ENCODE measurements at regions not wholly inside any gene's neighbourhood (a gene's known extent, or its start where the extent isn't known, plus 50 kb on each side); places are given as distances from the start of the nearest gene placed in this dataset.
A peak's percentile ranks its signal among the peaks of the same experiment; 100 is the strongest.

DNA sequence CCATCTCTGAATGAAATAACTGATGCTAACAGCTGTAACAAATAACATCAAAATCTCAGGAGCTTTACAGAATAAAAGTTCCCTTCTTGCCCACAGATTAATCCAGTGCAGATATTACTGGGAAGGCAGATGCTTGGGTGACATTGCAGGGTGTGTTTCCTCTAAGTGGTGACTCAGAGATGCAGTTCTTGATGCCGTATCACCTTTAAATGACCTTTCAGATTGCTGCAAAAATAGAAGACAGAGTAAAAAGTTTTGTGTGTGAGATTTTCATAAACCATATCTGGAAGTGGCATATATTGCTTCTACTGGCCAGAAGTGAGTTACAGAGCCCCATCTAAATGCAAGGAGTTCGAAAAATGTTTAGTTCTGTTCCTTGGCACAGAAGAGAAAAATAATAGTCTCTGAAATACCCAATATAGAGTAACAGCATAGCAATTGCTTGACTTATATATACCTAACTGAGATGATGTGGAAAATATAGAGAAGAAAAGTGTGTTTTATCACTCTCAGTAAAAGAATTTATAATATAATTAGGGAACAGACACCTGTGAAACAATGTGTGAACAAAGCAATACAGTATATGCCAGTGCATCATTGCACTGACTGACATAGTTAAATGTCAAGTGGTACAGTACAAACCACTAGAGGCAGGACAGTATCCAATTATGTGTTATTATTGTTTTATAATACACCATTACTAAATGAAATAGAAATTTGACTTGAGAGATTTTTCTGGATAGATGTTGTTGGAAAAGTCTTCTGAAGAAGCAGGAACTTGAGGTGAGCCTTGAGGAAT lies 430.7 kb upstream of the CBLB start:
- TF ChIP-seq CTCF (IDR thresholded peaks at IDR 0.05): no peak
- Mint-ChIP-seq H3K4me3 (no peak overlapping the region), H3K27ac (no peak overlapping the region)

DNA sequence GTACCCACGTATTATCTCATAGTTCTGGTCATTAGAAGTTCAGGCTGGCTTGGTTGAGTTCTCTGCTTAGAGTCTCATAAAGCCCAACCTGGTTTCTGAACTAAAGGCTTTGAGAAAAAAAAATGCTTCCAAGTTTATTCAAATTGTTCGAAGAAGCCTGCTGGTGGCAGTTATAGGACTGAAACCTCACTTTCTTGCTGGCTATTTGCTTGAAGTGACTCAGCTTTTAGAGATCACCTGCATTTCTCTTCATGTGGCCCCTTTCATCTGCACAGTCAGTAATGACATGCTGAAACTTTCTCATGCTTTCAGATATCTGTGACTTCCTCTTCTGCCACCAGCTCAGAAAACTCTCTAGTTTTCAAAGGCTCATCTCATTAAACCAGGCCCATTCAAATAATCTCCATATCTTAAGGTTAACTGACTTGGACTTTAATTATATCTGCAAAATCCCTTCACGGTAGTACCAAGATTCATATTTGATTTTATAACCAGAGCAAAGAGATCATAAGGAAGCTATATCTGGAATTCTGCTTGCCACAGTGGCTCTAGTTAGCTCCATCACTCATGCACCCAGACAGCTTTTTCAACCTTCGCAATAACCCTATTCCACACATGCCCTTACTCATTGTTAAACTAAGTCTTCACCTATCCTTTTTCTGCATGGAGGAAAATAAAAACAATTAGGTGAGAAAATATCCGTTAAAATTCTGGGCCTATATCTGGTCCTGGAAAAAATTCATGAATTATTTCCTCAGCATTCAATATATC lies 433.8 kb upstream of the CBLB start:
- Mint-ChIP-seq H3K27ac (peak overlapping the region; percentile 26), H3K4me3 (no peak overlapping the region), H3K4me1 (peaks cover 5% of the 10 kb centered on the region), H3K27me3 (ENCODE audit: low read depth, poor library complexity) (no peaks in the 10 kb centered on the region), H3K36me3 (ENCODE audit: low read depth) (no peaks in the 10 kb centered on the region), H3K9me3 (no peaks in the 10 kb centered on the region)
- no peak for TF ChIP-seq CTCF (IDR thresholded peaks at IDR 0.05)
- DNase-seq: no peak

More for the DNA sequence above, 430.7 kb upstream of the CBLB start:
- Mint-ChIP-seq H3K36me3 (ENCODE audit: low read depth) (no peaks in the 10 kb centered on the region), H3K9me3 (no peaks in the 10 kb centered on the region), H3K27me3 (ENCODE audit: low read depth, poor library complexity) (no peaks in the 10 kb centered on the region), H3K4me1 (peaks cover 5% of the 10 kb centered on the region)
- no peak for DNase-seq

GRCh38 chr3:106303766-106304165 lies 435.0 kb upstream of the CBLB start:
- H3K4me1 Mint-ChIP-seq: peaks cover 5% of the 10 kb centered on the region
- no peak for DNase-seq
- no peak for TF ChIP-seq CTCF (IDR thresholded peaks at IDR 0.05)
- H3K27ac Mint-ChIP-seq: no peak overlapping the region
- no peaks in the 10 kb centered on the region for H3K27me3 Mint-ChIP-seq (ENCODE audit: low read depth, poor library complexity)
- no peak overlapping the region for H3K4me3 Mint-ChIP-seq
- no peaks in the 10 kb centered on the region for H3K9me3 Mint-ChIP-seq
- no peaks in the 10 kb centered on the region for H3K36me3 Mint-ChIP-seq (ENCODE audit: low read depth)

DNA sequence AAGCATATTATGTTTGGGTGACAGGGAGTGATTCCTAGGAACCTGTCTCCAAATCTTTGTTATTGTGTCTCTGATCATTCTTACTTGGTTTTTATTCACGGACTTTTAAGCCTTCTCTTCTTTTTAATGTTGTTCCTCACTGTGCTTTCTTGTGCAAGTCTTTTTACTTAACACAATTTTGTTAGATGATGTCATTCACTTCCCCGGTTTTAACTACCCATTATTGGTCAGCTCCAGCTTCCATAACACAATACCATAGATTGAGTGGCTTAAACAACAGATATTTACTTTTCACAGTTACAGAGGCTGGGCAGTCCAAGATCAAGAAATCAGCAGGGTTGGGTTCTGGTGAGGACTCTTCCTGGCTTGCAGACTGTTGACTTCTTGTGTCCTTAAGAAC lies 436.3 kb upstream of the CBLB start:
- H3K4me1 Mint-ChIP-seq: peaks cover 5% of the 10 kb centered on the region
- no peak for TF ChIP-seq CTCF (IDR thresholded peaks at IDR 0.05)
- DNase-seq: no peak

DNA sequence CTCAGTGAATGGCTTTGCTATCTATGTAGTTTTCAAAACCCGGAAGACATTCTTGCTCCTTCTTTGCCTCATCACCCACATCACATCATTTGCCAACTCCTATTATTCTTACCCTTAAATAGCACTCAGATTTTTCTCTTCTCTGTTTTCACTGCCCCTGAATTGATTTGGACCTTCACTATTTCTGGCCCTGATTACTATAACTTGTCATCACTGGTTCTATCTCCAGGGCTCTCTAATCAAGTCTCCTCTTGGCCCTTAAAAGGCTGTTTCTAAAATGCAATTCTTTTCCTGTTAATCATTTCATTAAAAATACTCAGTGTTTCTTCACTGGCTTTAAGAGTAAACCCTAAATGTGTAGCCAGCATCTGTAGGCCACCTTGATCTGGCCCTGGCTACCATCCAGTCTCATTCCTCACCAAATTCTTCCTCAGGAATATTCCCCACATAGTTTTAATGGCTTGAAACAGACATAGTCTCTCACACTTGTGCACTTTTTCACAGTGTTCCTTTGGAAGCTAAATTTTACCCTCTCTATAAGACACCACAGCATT lies 437.1 kb upstream of the CBLB start:
- TF ChIP-seq CTCF (IDR thresholded peaks at IDR 0.05): no peak
- Mint-ChIP-seq H3K9me3 (no peaks in the 10 kb centered on the region), H3K4me3 (no peak overlapping the region), H3K36me3 (ENCODE audit: low read depth) (no peaks in the 10 kb centered on the region), H3K4me1 (peaks cover 5% of the 10 kb centered on the region), H3K27me3 (ENCODE audit: low read depth, poor library complexity) (no peaks in the 10 kb centered on the region), H3K27ac (no peak overlapping the region)
- no peak for DNase-seq

More for the DNA sequence above, 436.3 kb upstream of the CBLB start:
- Mint-ChIP-seq H3K4me3 (no peak overlapping the region), H3K27me3 (ENCODE audit: low read depth, poor library complexity) (no peaks in the 10 kb centered on the region), H3K27ac (no peak overlapping the region), H3K36me3 (ENCODE audit: low read depth) (no peaks in the 10 kb centered on the region), H3K9me3 (no peaks in the 10 kb centered on the region)
